Astrocyte (in vitro differentiated cells and primary cell): ENCODE measurements at regions not wholly inside any gene's neighbourhood (a gene's known extent, or its start where the extent isn't known, plus 50 kb on each side); places are given as distances from the start of the nearest gene placed in this dataset.

Experiments used
- DNase-seq: peaks from one replicate; pipeline ENCODE4 v3.0.0-alpha.2; 2010; ENCODE audit warnings: low read depth
- FAIRE-seq: peaks from 2 replicates; lab custom pipeline; 2011; peaks lifted over from hg19 to GRCh38; lab: Jason Lieb, UNC
- H2AFZ ChIP-seq: 2 replicates; pipeline ENCODE4 v1.6.0; 2012; ENCODE audit warnings: low read depth, low read length, inconsistent platforms
- H3K27ac ChIP-seq: 2 replicates; pipeline ENCODE4 v1.5.1; 2011; ENCODE audit warnings: low read depth, low read length, inconsistent platforms
- H3K27me3 ChIP-seq: 2 replicates; pipeline ENCODE4 v1.6.0; 2011; ENCODE audit warnings: low read length, inconsistent platforms; ENCODE audit not compliant: insufficient read depth
- H3K36me3 ChIP-seq: 2 replicates; pipeline ENCODE4 v1.5.1; 2011; ENCODE audit warnings: low read length, inconsistent platforms; ENCODE audit not compliant: insufficient read depth
- H3K4me1 ChIP-seq: 2 replicates; pipeline ENCODE4 v1.5.1; 2011; ENCODE audit warnings: low read length, inconsistent platforms; ENCODE audit not compliant: insufficient read depth
- H3K4me2 ChIP-seq: 2 replicates; pipeline ENCODE4 v1.6.0; 2012; ENCODE audit warnings: low read length, inconsistent platforms
- H3K4me3 ChIP-seq: 2 replicates; pipeline ENCODE4 v1.5.1; 2011; ENCODE audit warnings: low read depth, mild to moderate bottlenecking, low read length, inconsistent platforms; ENCODE audit not compliant: insufficient read depth
- H3K79me2 ChIP-seq: 2 replicates; pipeline ENCODE4 v1.6.0; 2012; ENCODE audit warnings: mild to moderate bottlenecking, low read length, inconsistent platforms; ENCODE audit not compliant: insufficient read depth
- H3K9ac ChIP-seq: 2 replicates; pipeline ENCODE4 v1.6.0; 2012; ENCODE audit warnings: mild to moderate bottlenecking, low read length, inconsistent platforms
- H3K9me3 ChIP-seq: 2 replicates; pipeline ENCODE4 v1.5.1; 2012; ENCODE audit warnings: low read depth, mild to moderate bottlenecking, low read length, inconsistent platforms; ENCODE audit not compliant: insufficient read depth
- H4K20me1 ChIP-seq: 2 replicates; pipeline ENCODE4 v1.6.0; 2012; ENCODE audit warnings: low read length, inconsistent platforms; ENCODE audit not compliant: insufficient read depth
- H3K27ac Mint-ChIP-seq: one replicate; pipeline ENCODE4 v1.8.0; 2021; ENCODE audit warnings: mild to moderate bottlenecking, mixed read lengths; ENCODE audit not compliant: unreplicated experiment
- H3K27me3 Mint-ChIP-seq: one replicate; pipeline ENCODE4 v1.8.0; 2021; ENCODE audit warnings: low read depth, mixed read lengths; ENCODE audit not compliant: unreplicated experiment
- H3K36me3 Mint-ChIP-seq: one replicate; pipeline ENCODE4 v1.8.0; 2021; ENCODE audit warnings: low read depth, mixed read lengths; ENCODE audit not compliant: unreplicated experiment
- H3K4me1 Mint-ChIP-seq: one replicate; pipeline ENCODE4 v1.8.0; 2021; ENCODE audit warnings: low read depth, mixed read lengths; ENCODE audit not compliant: unreplicated experiment
- H3K4me3 Mint-ChIP-seq: one replicate; pipeline ENCODE4 v1.8.0; 2021; ENCODE audit warnings: mild to moderate bottlenecking, moderate library complexity, mixed read lengths; ENCODE audit not compliant: unreplicated experiment
- H3K9me3 Mint-ChIP-seq: one replicate; pipeline ENCODE4 v1.8.0; 2021; ENCODE audit warnings: mild to moderate bottlenecking, mixed read lengths; ENCODE audit not compliant: unreplicated experiment
- CTCF ChIP-seq: IDR thresholded peaks from 2 replicates; pipeline ENCODE4 v1.5.1; 2011; ENCODE audit warnings: low read depth, mild to moderate bottlenecking, inconsistent platforms, low read length, moderate library complexity; ENCODE audit not compliant: insufficient read depth
- EZH2 ChIP-seq: IDR thresholded peaks from 2 replicates; pipeline ENCODE4 v1.6.1; 2012; ENCODE audit warnings: mild to moderate bottlenecking, low read length, inconsistent platforms; ENCODE audit not compliant: insufficient read depth

- H3K4me3 Mint-ChIP-seq = peak overlapping the region; percentile 31
- no peaks in the 10 kb centered on the region for H3K36me3 Mint-ChIP-seq
- DNase-seq (peak; percentile 39), FAIRE-seq (peak; percentile 26)
- no peak overlapping the region for H3K4me3 ChIP-seq
- peaks cover 7% of the 10 kb centered on the region for H3K4me1 Mint-ChIP-seq
- H3K9ac ChIP-seq = no peak overlapping the region
- H3K9me3 ChIP-seq = no peaks in the 10 kb centered on the region
- no peaks in the 10 kb centered on the region for H3K36me3 ChIP-seq
- no peak overlapping the region for H2AFZ ChIP-seq
- no peak overlapping the region for H3K27ac ChIP-seq
- peaks cover 7% of the 10 kb centered on the region for H3K27me3 Mint-ChIP-seq
- no peaks in the 10 kb centered on the region for H3K4me1 ChIP-seq
- H3K79me2 ChIP-seq = no peaks in the 10 kb centered on the region
- H3K27ac Mint-ChIP-seq = no peak overlapping the region
- H3K9me3 Mint-ChIP-seq = peaks cover 4% of the 10 kb centered on the region
- no peaks in the 10 kb centered on the region for H3K27me3 ChIP-seq
- H3K4me2 ChIP-seq = no peak overlapping the region
- H4K20me1 ChIP-seq = no peaks in the 10 kb centered on the region
- TF ChIP-seq EZH2 (no peak), CTCF (no peak)
Observed at GRCh38 chr4:128660361-128661215, 148.9 kb upstream of the JADE1 start.

- Histone ChIP-seq H3K27ac (no peak overlapping the region), H3K4me2 (no peak overlapping the region), H2AFZ (no peak overlapping the region), H3K9ac (no peak overlapping the region), H3K4me3 (no peak overlapping the region), H3K79me2 (no peaks in the 10 kb centered on the region), H3K9me3 (peaks cover 4% of the 10 kb centered on the region), H3K27me3 (no peaks in the 10 kb centered on the region), H3K36me3 (no peaks in the 10 kb centered on the region), H4K20me1 (no peaks in the 10 kb centered on the region), H3K4me1 (no peaks in the 10 kb centered on the region)
- H3K9me3 Mint-ChIP-seq = no peaks in the 10 kb centered on the region
- DNase-seq (no peak), FAIRE-seq (no peak)
- peaks cover 2% of the 10 kb centered on the region for H3K27me3 Mint-ChIP-seq
- no peaks in the 10 kb centered on the region for H3K36me3 Mint-ChIP-seq
- H3K4me3 Mint-ChIP-seq = no peak overlapping the region
- TF ChIP-seq EZH2 (no peak), CTCF (no peak)
- no peak overlapping the region for H3K27ac Mint-ChIP-seq
- peaks cover 11% of the 10 kb centered on the region for H3K4me1 Mint-ChIP-seq
Observed at GRCh38 chr4:128658214-128658631, 151.3 kb upstream of the JADE1 start.

GRCh38 chr4:128657638-128658037 lies 151.9 kb upstream of the JADE1 start:
- DNase-seq = no peak
- H3K27me3 Mint-ChIP-seq = peaks cover 2% of the 10 kb centered on the region
- H3K4me3 ChIP-seq = no peak overlapping the region
- no peak overlapping the region for H3K4me2 ChIP-seq
- H3K27me3 ChIP-seq = no peaks in the 10 kb centered on the region
- no peak overlapping the region for H3K27ac Mint-ChIP-seq
- peaks cover 11% of the 10 kb centered on the region for H3K4me1 Mint-ChIP-seq
- peaks cover 4% of the 10 kb centered on the region for H3K9me3 ChIP-seq
- H3K79me2 ChIP-seq = no peaks in the 10 kb centered on the region
- H3K4me1 ChIP-seq = no peaks in the 10 kb centered on the region
- no peak overlapping the region for H2AFZ ChIP-seq
- no peak overlapping the region for H3K27ac ChIP-seq
- H3K9ac ChIP-seq = no peak overlapping the region
- H3K4me3 Mint-ChIP-seq = no peak overlapping the region
- H3K36me3 Mint-ChIP-seq = no peaks in the 10 kb centered on the region
- H3K9me3 Mint-ChIP-seq = no peaks in the 10 kb centered on the region
- TF ChIP-seq CTCF (no peak), EZH2 (no peak)
- no peak for FAIRE-seq
- H3K36me3 ChIP-seq = no peaks in the 10 kb centered on the region
- no peaks in the 10 kb centered on the region for H4K20me1 ChIP-seq
